ENCODE measurements at regions not wholly inside any gene's neighbourhood (a gene's known extent, or its start where the extent isn't known, plus 50 kb on each side); places are given as distances from the start of the nearest gene placed in this dataset.
"Not testable (repeated sequence)": the region's sequence is repeated elsewhere in the genome, so short reads cannot be mapped to it uniquely, and the experiment has no call there.

DNA sequence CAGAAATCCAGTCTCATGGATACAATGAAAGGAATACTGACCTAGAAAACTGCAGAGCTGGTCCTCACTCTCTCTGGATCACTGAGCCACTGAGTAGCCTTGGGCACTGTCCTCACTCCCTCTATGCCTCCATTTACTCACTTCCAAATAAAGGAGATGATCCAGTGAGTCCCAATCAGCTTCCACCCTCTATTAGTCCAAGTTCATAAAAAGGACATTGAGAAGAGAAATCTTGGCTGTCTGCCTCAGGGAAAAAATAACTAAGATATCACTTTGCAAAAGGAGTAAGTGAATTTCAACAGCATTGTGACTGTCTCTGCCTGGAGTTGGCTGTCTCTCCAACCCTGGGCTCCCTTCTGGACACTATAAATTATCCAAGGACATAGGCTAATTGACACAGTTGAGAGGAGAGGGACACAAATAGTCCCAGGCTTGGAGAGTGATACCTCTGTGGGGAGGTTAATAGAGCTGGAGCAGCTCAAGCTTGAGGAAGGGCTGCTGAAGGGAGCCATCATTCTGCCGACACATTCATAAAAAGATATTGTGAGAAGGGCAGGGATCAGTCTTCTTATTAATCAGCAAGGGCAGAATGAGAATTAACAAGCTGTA is 572.3 kb downstream of the RAB28 start:
- Histone ChIP-seq H3K4me2 (ENCODE audit: low read length) (no peak overlapping the region), H3F3A (ENCODE audit: insufficient read depth, low read length, poor library complexity, severe bottlenecking) (no peaks in the 10 kb centered on the region), H2AFZ (ENCODE audit: low read depth, low read length) (no peak overlapping the region), H3K79me2 (replicated peaks; ENCODE audit: insufficient read depth, low read length) (no peaks in the 10 kb centered on the region), H3K9ac (ENCODE audit: low read length) (no peak overlapping the region), H3K9me2 (ENCODE audit: insufficient read depth, low read length) (no peaks in the 10 kb centered on the region), H3K4me3 (ENCODE audit: low read length) (no peak overlapping the region), H3K9me3 (ENCODE audit: low read length) (no peaks in the 10 kb centered on the region), H3K36me3 (ENCODE audit: insufficient read depth, low read length) (no peaks in the 10 kb centered on the region), H3K27me3 (ENCODE audit: insufficient read depth, low read depth, low read length) (no peaks in the 10 kb centered on the region), H4K20me1 (ENCODE audit: insufficient read depth) (no peaks in the 10 kb centered on the region), H3K27ac (ENCODE audit: low read length) (no peak overlapping the region)
- TF ChIP-seq MXI1 (conservative IDR thresholded peaks at IDR 0.05; ENCODE audit: poor library complexity, severe bottlenecking) (no peak), EZH2 (IDR thresholded peaks at IDR 0.05; ENCODE audit: borderline replicate concordance, insufficient read depth, low read length, poor library complexity, severe bottlenecking) (no peak), SMC3 (conservative IDR thresholded peaks at IDR 0.05; ENCODE audit: poor library complexity) (no peak)
- TF ChIP-seq, protein P1, sequence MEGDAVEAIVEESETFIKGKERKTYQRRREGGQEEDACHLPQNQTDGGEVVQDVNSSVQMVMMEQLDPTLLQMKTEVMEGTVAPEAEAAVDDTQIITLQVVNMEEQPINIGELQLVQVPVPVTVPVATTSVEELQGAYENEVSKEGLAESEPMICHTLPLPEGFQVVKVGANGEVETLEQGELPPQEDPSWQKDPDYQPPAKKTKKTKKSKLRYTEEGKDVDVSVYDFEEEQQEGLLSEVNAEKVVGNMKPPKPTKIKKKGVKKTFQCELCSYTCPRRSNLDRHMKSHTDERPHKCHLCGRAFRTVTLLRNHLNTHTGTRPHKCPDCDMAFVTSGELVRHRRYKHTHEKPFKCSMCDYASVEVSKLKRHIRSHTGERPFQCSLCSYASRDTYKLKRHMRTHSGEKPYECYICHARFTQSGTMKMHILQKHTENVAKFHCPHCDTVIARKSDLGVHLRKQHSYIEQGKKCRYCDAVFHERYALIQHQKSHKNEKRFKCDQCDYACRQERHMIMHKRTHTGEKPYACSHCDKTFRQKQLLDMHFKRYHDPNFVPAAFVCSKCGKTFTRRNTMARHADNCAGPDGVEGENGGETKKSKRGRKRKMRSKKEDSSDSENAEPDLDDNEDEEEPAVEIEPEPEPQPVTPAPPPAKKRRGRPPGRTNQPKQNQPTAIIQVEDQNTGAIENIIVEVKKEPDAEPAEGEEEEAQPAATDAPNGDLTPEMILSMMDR (IDR thresholded peaks at IDR 0.05; ENCODE audit: poor library complexity, severe bottlenecking): no peak

DNA sequence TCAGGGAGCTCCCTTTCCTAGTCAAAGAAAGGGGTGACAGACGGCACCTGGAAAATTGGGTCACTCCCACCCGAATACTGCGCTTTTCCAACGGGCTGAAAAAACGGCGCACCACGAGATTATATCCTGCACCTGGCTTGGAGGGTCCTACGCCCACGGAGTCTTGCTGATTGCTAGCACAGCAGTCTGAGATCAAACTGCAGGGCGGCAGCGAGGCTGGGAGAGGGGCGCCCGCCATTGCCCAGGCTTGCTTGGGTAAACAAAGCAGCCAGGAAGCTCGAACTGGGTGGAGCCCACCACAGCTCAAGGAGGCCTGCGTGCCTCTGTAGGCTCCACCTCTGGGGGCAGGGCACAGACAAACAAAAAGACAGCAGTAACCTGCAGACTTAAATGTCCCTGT is 580.5 kb downstream of the RAB28 start:
- not testable (repeated sequence) for H3K4me3 ChIP-seq (ENCODE audit: low read length); H3K9me2 ChIP-seq (ENCODE audit: insufficient read depth, low read length); H3K4me2 ChIP-seq (ENCODE audit: low read length); H3K27ac ChIP-seq (ENCODE audit: low read length); H3K27me3 ChIP-seq (ENCODE audit: insufficient read depth, low read depth, low read length); H3K36me3 ChIP-seq (ENCODE audit: insufficient read depth, low read length); H3F3A ChIP-seq (ENCODE audit: insufficient read depth, low read length, poor library complexity, severe bottlenecking); H3K9me3 ChIP-seq (ENCODE audit: low read length); H2AFZ ChIP-seq (ENCODE audit: low read depth, low read length); H3K9ac ChIP-seq (ENCODE audit: low read length); H4K20me1 ChIP-seq (ENCODE audit: insufficient read depth); H3K79me2 ChIP-seq (replicated peaks; ENCODE audit: insufficient read depth, low read length)

DNA sequence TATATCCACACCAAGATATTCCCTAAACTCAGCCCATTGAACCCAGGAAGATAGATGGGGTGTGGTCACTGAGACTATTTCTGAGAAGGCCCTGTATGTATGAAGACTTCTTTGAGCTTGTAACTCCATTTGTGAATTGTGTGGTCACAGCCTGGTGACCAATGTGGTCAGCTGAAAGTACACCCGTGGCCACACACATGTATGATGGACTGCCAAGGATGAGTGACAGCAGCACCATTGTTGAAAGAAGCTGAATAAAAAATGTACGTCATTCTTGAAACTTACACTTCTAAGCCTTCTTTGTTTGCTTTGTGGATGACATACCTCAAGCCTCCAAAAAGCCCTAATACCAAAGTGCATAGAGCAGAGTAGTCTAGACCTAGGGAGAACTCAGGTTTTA is 581.4 kb downstream of the RAB28 start:
- Histone ChIP-seq H3K9me2 (ENCODE audit: insufficient read depth, low read length) (no peaks in the 10 kb centered on the region), H4K20me1 (ENCODE audit: insufficient read depth) (no peaks in the 10 kb centered on the region), H2AFZ (ENCODE audit: low read depth, low read length) (no peak overlapping the region), H3K9me3 (ENCODE audit: low read length) (no peaks in the 10 kb centered on the region), H3K4me3 (ENCODE audit: low read length) (no peak overlapping the region), H3K27me3 (ENCODE audit: insufficient read depth, low read depth, low read length) (no peaks in the 10 kb centered on the region), H3K4me2 (ENCODE audit: low read length) (no peak overlapping the region), H3K79me2 (replicated peaks; ENCODE audit: insufficient read depth, low read length) (no peaks in the 10 kb centered on the region), H3K9ac (ENCODE audit: low read length) (no peak overlapping the region), H3K27ac (ENCODE audit: low read length) (no peak overlapping the region), H3F3A (ENCODE audit: insufficient read depth, low read length, poor library complexity, severe bottlenecking) (no peaks in the 10 kb centered on the region), H3K36me3 (ENCODE audit: insufficient read depth, low read length) (no peaks in the 10 kb centered on the region)
- no peak for TF ChIP-seq POLR2AphosphoS5 (IDR thresholded peaks at IDR 0.05)
- no peak for TF ChIP-seq EZH2 (IDR thresholded peaks at IDR 0.05; ENCODE audit: borderline replicate concordance, insufficient read depth, low read length, poor library complexity, severe bottlenecking)
- no peak for TF ChIP-seq SMC3 (conservative IDR thresholded peaks at IDR 0.05; ENCODE audit: poor library complexity)
- TF ChIP-seq RAD21 (conservative IDR thresholded peaks at IDR 0.05): no peak
- TF ChIP-seq REST (IDR thresholded peaks at IDR 0.05; ENCODE audit: borderline replicate concordance): no peak
- TF ChIP-seq, protein P1 (IDR thresholded peaks at IDR 0.05; ENCODE audit: poor library complexity, severe bottlenecking): no peak
- TF ChIP-seq MXI1 (conservative IDR thresholded peaks at IDR 0.05; ENCODE audit: poor library complexity, severe bottlenecking): no peak
- no peak for TF ChIP-seq TAF1 (IDR thresholded peaks at IDR 0.05; ENCODE audit: low read depth)
- TF ChIP-seq EP300 (conservative IDR thresholded peaks at IDR 0.05; ENCODE audit: poor library complexity, severe bottlenecking): no peak
